Activated CD4-positive, CD25-positive, alpha-beta regulatory T cell treated with anti-CD3 and anti-CD28 coated beads, Interleukin-2, amount 50 U/mL, for 72 hours (primary cell): ENCODE measurements at regions not wholly inside any gene's neighbourhood (a gene's known extent, or its start where the extent isn't known, plus 50 kb on each side); places are given as distances from the start of the nearest gene placed in this dataset.
A peak's percentile ranks its signal among the peaks of the same experiment; 100 is the strongest.
"Not testable (repeated sequence)": the region's sequence is repeated elsewhere in the genome, so short reads cannot be mapped to it uniquely, and the experiment has no call there.

Experiments
- DNase-seq: peaks from one replicate; pipeline ENCODE4 v3.0.0; 2021

- no peak for DNase-seq
Measured at GRCh38 chr14:34085695-34086094, 134.8 kb upstream of the EGLN3 start.

- no peak for DNase-seq
Measured at GRCh38 chr14:34081576-34082136, 130.8 kb upstream of the EGLN3 start.

GRCh38 chr14:34081101-34081575 is 130.3 kb upstream of the EGLN3 start:
- DNase-seq: no peak

GRCh38 chr14:34079643-34080042 is 128.8 kb upstream of the EGLN3 start:
- DNase-seq: not testable (repeated sequence)

GRCh38 chr14:34078117-34078743 is 127.4 kb upstream of the EGLN3 start:
- no peak for DNase-seq

GRCh38 chr14:34075826-34076225 is 125.0 kb upstream of the EGLN3 start:
- DNase-seq: no peak

- no peak for DNase-seq
Measured at GRCh38 chr14:34075042-34075744, 124.3 kb upstream of the EGLN3 start.

- DNase-seq: no peak
Measured at GRCh38 chr14:34072921-34073320, 122.0 kb upstream of the EGLN3 start.

GRCh38 chr14:34072401-34072800 is 121.5 kb upstream of the EGLN3 start:
- no peak for DNase-seq

- no peak for DNase-seq
Measured at GRCh38 chr14:34070917-34071407, 120.1 kb upstream of the EGLN3 start.

GRCh38 chr14:34069854-34070582 is 119.1 kb upstream of the EGLN3 start:
- no peak for DNase-seq

GRCh38 chr14:34067587-34067986 is 116.7 kb upstream of the EGLN3 start:
- DNase-seq: no peak

GRCh38 chr14:34065690-34066391 is 115.0 kb upstream of the EGLN3 start:
- DNase-seq: no peak

GRCh38 chr14:34065236-34065635 is 114.4 kb upstream of the EGLN3 start:
- DNase-seq: no peak

- DNase-seq: no peak
Measured at GRCh38 chr14:34064349-34064748, 113.5 kb upstream of the EGLN3 start.

- DNase-seq: no peak
Measured at GRCh38 chr14:34063470-34064164, 112.7 kb upstream of the EGLN3 start.

- DNase-seq: no peak
Measured at GRCh38 chr14:34063042-34063441, 112.2 kb upstream of the EGLN3 start.

GRCh38 chr14:34062353-34062973 is 111.6 kb upstream of the EGLN3 start:
- no peak for DNase-seq

- DNase-seq: no peak
Measured at GRCh38 chr14:34060651-34060999, 109.8 kb upstream of the EGLN3 start.

GRCh38 chr14:34059925-34060650 is 109.2 kb upstream of the EGLN3 start:
- DNase-seq: peak; percentile 52
